Right lobe of liver (tissue), 4 donors: ENCODE measurements at regions not wholly inside any gene's neighbourhood (a gene's known extent, or its start where the extent isn't known, plus 50 kb on each side); places are given as distances from the start of the nearest gene placed in this dataset.

Experiments
- POLR2A ChIP-seq: fragments of 450-650 bp; IDR thresholded peaks from one replicate; pipeline ENCODE4 v1.6.1; 2017; ENCODE audit warnings: antibody characterized with exemption, mild to moderate bottlenecking
- TF ChIP-seq, protein P1 (sequence below), 4 donors: fragments of 200-600 bp in 3 of 4; fragments of 450-650 bp in 1 of 4; IDR thresholded peaks; one replicate each; pipeline versions ENCODE4 v1.5.1 to v1.8.0; 2016 to 2022; ENCODE audit warnings: antibody characterized with exemption in 4 of 4, mild to moderate bottlenecking in 2 of 4
- donor health status: DM: no; HTN: no; CAD: no.
- donor health status: DM: no; HTN: no; CAD: no.
- donor health status: DM: no; HTN: yes; CAD: no.

DNA sequence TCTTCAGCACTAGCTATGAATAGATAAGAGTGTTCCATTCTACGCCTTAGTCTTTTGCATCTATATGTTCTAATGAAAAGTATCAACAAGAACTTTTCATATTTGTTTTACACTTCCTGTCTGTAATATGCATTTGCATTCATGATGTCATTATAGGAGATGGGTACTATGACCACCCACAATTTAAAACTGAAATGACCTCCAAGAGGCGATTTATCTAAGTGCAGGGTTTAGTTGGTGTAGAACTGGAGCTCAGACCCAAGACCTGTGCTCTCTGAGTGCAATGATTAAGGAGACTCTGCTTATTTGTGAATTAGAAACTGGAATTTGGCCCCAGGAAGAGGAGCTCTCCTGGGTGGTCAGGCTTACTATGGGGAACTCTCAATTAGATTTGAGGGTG lies 289.1 kb downstream of the ETS1 start:
- no peak for TF ChIP-seq POLR2A
- TF ChIP-seq, protein P1, sequence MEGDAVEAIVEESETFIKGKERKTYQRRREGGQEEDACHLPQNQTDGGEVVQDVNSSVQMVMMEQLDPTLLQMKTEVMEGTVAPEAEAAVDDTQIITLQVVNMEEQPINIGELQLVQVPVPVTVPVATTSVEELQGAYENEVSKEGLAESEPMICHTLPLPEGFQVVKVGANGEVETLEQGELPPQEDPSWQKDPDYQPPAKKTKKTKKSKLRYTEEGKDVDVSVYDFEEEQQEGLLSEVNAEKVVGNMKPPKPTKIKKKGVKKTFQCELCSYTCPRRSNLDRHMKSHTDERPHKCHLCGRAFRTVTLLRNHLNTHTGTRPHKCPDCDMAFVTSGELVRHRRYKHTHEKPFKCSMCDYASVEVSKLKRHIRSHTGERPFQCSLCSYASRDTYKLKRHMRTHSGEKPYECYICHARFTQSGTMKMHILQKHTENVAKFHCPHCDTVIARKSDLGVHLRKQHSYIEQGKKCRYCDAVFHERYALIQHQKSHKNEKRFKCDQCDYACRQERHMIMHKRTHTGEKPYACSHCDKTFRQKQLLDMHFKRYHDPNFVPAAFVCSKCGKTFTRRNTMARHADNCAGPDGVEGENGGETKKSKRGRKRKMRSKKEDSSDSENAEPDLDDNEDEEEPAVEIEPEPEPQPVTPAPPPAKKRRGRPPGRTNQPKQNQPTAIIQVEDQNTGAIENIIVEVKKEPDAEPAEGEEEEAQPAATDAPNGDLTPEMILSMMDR (IDR thresholded peaks at IDR 0.05): no peak
